WTC11 (cell line): ENCODE measurements at regions not wholly inside any gene's neighbourhood (a gene's known extent, or its start where the extent isn't known, plus 50 kb on each side); places are given as distances from the start of the nearest gene placed in this dataset.

Source experiments
- ATAC-seq: fragments of 200-7000 bp; cut with Tn5 transposase; 2 replicates; pipeline ENCODE4 v1.10.0; 2021; ENCODE audit warnings: mild to moderate bottlenecking, moderate library complexity
- CTCF ChIA-PET: fragments of 300-600 bp; sonication (Branson Sonifier 250); formaldehyde crosslinking; loops from one replicate; lab custom pipeline; 2021; ENCODE audit warnings: antibody characterized with exemption; lab: Charles Lee
- POLR2A ChIA-PET: fragments of 350-600 bp; sonication (Branson Sonifier 250); formaldehyde crosslinking; loops from one replicate; lab custom pipeline; 2021; ENCODE audit warnings: antibody characterized with exemption; lab: Charles Lee
- DNase-seq: peaks from one replicate; pipeline ENCODE4 v3.0.0; 2021; ENCODE audit warnings: low spot score
- H3K27ac Mint-ChIP-seq: 2 replicates; pipeline ENCODE4 v1.8.0; 2021; ENCODE audit warnings: mixed read lengths
- H3K27me3 Mint-ChIP-seq: 2 replicates; pipeline ENCODE4 v1.8.0; 2021; ENCODE audit warnings: low read depth, mild to moderate bottlenecking, moderate library complexity, mixed read lengths
- H3K36me3 Mint-ChIP-seq: 2 replicates; pipeline ENCODE4 v1.8.0; 2021; ENCODE audit warnings: mixed read lengths
- H3K4me1 Mint-ChIP-seq: 2 replicates; pipeline ENCODE4 v1.8.0; 2022; ENCODE audit warnings: mixed read lengths
- H3K4me3 Mint-ChIP-seq: 2 replicates; pipeline ENCODE4 v1.8.0; 2021; ENCODE audit warnings: mild to moderate bottlenecking, moderate library complexity, mixed read lengths
- H3K9me3 Mint-ChIP-seq: 2 replicates; pipeline ENCODE4 v1.8.0; 2021; ENCODE audit warnings: mixed read lengths
- ATF3 ChIP-seq: sonication (generic); formaldehyde crosslinking; conservative IDR thresholded peaks from 2 replicates; pipeline ENCODE4 v1.8.1; 2022; ENCODE audit warnings: mild to moderate bottlenecking, missing genetic modification reagents
- ATF6 ChIP-seq: sonication (generic); formaldehyde crosslinking; IDR thresholded peaks from 2 replicates; pipeline ENCODE4 v1.8.1; 2023; ENCODE audit warnings: mild to moderate bottlenecking, missing genetic modification reagents
- CREB1 ChIP-seq: sonication (generic); formaldehyde crosslinking; IDR thresholded peaks from 2 replicates; pipeline ENCODE4 v1.8.0; 2023; ENCODE audit warnings: mild to moderate bottlenecking, missing genetic modification reagents
- ELF4 ChIP-seq: sonication (generic); formaldehyde crosslinking; IDR thresholded peaks from 2 replicates; pipeline ENCODE4 v1.8.1; 2022; ENCODE audit warnings: low read depth, mild to moderate bottlenecking, moderate library complexity, missing genetic modification reagents
- EMX1 ChIP-seq: fragments of 250-450 bp; sonication (Bioruptor Pico); IDR thresholded peaks from 2 replicates; pipeline ENCODE4 v1.8.0; 2021; ENCODE audit warnings: mild to moderate bottlenecking
- ERG ChIP-seq: fragments of 250-450 bp; sonication (Bioruptor Pico); IDR thresholded peaks from 2 replicates; pipeline ENCODE4 v1.8.0; 2021; ENCODE audit warnings: mild to moderate bottlenecking
- FOXK1 ChIP-seq: sonication (generic); formaldehyde crosslinking; IDR thresholded peaks from 2 replicates; pipeline ENCODE4 v1.8.0; 2022; ENCODE audit warnings: mild to moderate bottlenecking, moderate library complexity, missing genetic modification reagents
- FOXP1 ChIP-seq: sonication (generic); formaldehyde crosslinking; IDR thresholded peaks from 2 replicates; pipeline ENCODE4 v1.8.0; 2022; ENCODE audit warnings: missing genetic modification reagents, mild to moderate bottlenecking, moderate library complexity, borderline replicate concordance
- GRHL2 ChIP-seq: fragments of 250-450 bp; sonication (Bioruptor Pico); IDR thresholded peaks from 2 replicates; pipeline ENCODE4 v1.8.0; 2022; ENCODE audit warnings: mild to moderate bottlenecking, moderate library complexity; ENCODE audit not compliant: insufficient replicate concordance, severe bottlenecking
- IRF2 ChIP-seq: sonication (generic); formaldehyde crosslinking; IDR thresholded peaks from 2 replicates; pipeline ENCODE4 v1.8.0; 2022; ENCODE audit warnings: low read depth, missing genetic modification reagents, borderline replicate concordance
- NFYB ChIP-seq: sonication (generic); formaldehyde crosslinking; conservative IDR thresholded peaks from 2 replicates; pipeline ENCODE4 v1.8.0; 2022; ENCODE audit warnings: low read depth, missing genetic modification reagents
- NR1H2 ChIP-seq: sonication (generic); formaldehyde crosslinking; IDR thresholded peaks from 2 replicates; pipeline ENCODE4 v1.9.0; 2021; ENCODE audit warnings: mild to moderate bottlenecking, moderate library complexity, missing genetic modification reagents
- NR2C2 ChIP-seq: sonication (generic); formaldehyde crosslinking; IDR thresholded peaks from 2 replicates; pipeline ENCODE4 v1.8.0; 2022; ENCODE audit warnings: mild to moderate bottlenecking, missing genetic modification reagents
- PRDM15 ChIP-seq: sonication (generic); formaldehyde crosslinking; IDR thresholded peaks from 2 replicates; pipeline ENCODE4 v1.8.0; 2022; ENCODE audit warnings: missing genetic modification reagents
- ZNF121 ChIP-seq: sonication (generic); formaldehyde crosslinking; IDR thresholded peaks from 2 replicates; pipeline ENCODE4 v1.8.0; 2023; ENCODE audit warnings: missing genetic modification reagents
- ZNF423 ChIP-seq: fragments of 250-450 bp; sonication (Bioruptor Pico); IDR thresholded peaks from 2 replicates; pipeline ENCODE4 v2.1.2; 2022; ENCODE audit warnings: mild to moderate bottlenecking, moderate library complexity
- TF ChIP-seq, protein P1 (sequence below): sonication (generic); formaldehyde crosslinking; IDR thresholded peaks from 2 replicates; pipeline ENCODE4 v1.8.0; 2023; ENCODE audit warnings: mild to moderate bottlenecking, missing genetic modification reagents
- TF ChIP-seq, protein P2 (sequence below): fragments of 250-450 bp; sonication (Bioruptor Pico); IDR thresholded peaks from 2 replicates; pipeline ENCODE4 v1.9.0; 2021; ENCODE audit warnings: mild to moderate bottlenecking

- no peak for TF ChIP-seq GRHL2 (CRISPR knock-in tag)
- no peak for TF ChIP-seq ERG
- no peak for TF ChIP-seq ELF4 (CRISPR knock-in tag)
- no peak for TF ChIP-seq CREB1
- TF ChIP-seq FOXK1 (CRISPR knock-in tag), result no peak
- no peak for TF ChIP-seq ZNF121 (CRISPR knock-in tag)
- TF ChIP-seq ATF3 (CRISPR knock-in tag), result no peak
- TF ChIP-seq ATF6 (CRISPR knock-in tag), result no peak
- TF ChIP-seq, protein P1, sequence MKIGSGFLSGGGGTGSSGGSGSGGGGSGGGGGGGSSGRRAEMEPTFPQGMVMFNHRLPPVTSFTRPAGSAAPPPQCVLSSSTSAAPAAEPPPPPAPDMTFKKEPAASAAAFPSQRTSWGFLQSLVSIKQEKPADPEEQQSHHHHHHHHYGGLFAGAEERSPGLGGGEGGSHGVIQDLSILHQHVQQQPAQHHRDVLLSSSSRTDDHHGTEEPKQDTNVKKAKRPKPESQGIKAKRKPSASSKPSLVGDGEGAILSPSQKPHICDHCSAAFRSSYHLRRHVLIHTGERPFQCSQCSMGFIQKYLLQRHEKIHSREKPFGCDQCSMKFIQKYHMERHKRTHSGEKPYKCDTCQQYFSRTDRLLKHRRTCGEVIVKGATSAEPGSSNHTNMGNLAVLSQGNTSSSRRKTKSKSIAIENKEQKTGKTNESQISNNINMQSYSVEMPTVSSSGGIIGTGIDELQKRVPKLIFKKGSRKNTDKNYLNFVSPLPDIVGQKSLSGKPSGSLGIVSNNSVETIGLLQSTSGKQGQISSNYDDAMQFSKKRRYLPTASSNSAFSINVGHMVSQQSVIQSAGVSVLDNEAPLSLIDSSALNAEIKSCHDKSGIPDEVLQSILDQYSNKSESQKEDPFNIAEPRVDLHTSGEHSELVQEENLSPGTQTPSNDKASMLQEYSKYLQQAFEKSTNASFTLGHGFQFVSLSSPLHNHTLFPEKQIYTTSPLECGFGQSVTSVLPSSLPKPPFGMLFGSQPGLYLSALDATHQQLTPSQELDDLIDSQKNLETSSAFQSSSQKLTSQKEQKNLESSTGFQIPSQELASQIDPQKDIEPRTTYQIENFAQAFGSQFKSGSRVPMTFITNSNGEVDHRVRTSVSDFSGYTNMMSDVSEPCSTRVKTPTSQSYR (CRISPR knock-in tag), result no peak
- no peak for TF ChIP-seq IRF2 (CRISPR knock-in tag)
Measured at GRCh38 chr3:164465172-164465571, 613.1 kb downstream of the SI start (continued).

DNA sequence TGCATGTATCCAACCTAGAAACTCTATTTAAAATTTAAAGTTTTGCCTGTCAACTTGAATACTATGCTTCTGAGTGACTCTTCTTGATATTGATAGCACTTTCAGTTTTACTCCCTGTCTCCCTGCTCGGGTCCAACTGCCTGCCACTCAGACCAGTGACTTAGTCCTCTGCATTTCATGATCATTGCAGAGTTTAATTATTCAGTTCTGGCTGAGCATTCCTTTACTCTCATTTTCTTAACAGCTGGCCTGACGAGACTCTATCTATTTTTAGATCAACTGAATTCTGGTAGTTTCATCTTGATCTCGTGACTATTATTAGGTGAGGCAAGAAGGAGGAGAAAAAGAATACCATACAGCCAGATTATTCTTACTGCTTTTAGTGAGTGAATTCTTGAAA lies 617.4 kb downstream of the SI start:
- no peak overlapping the region for H3K4me3 Mint-ChIP-seq
- no peak overlapping the region for H3K27ac Mint-ChIP-seq
- DNase-seq (no peak), ATAC-seq (no peak)
- CTCF ChIA-PET, result no interaction called here
- H3K36me3 Mint-ChIP-seq, result 0 out of 2 replicates have a peak, but pooled peaks cover 7% of the 10 kb centered on the region
- TF ChIP-seq NFYB (CRISPR knock-in tag) (no peak), ERG (no peak), ZNF423 (CRISPR knock-in tag) (no peak), NR2C2 (CRISPR knock-in tag) (no peak), FOXP1 (CRISPR knock-in tag) (no peak), NR1H2 (CRISPR knock-in tag) (no peak), EMX1 (no peak), ATF6 (CRISPR knock-in tag) (no peak), PRDM15 (CRISPR knock-in tag) (no peak)
- TF ChIP-seq, protein P2, sequence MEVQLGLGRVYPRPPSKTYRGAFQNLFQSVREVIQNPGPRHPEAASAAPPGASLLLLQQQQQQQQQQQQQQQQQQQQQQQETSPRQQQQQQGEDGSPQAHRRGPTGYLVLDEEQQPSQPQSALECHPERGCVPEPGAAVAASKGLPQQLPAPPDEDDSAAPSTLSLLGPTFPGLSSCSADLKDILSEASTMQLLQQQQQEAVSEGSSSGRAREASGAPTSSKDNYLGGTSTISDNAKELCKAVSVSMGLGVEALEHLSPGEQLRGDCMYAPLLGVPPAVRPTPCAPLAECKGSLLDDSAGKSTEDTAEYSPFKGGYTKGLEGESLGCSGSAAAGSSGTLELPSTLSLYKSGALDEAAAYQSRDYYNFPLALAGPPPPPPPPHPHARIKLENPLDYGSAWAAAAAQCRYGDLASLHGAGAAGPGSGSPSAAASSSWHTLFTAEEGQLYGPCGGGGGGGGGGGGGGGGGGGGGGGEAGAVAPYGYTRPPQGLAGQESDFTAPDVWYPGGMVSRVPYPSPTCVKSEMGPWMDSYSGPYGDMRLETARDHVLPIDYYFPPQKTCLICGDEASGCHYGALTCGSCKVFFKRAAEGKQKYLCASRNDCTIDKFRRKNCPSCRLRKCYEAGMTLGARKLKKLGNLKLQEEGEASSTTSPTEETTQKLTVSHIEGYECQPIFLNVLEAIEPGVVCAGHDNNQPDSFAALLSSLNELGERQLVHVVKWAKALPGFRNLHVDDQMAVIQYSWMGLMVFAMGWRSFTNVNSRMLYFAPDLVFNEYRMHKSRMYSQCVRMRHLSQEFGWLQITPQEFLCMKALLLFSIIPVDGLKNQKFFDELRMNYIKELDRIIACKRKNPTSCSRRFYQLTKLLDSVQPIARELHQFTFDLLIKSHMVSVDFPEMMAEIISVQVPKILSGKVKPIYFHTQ (CRISPR knock-in tag), result no peak
- peaks cover 12% of the 10 kb centered on the region for H3K4me1 Mint-ChIP-seq
- peaks cover 9% of the 10 kb centered on the region for H3K9me3 Mint-ChIP-seq
- POLR2A ChIA-PET, result no interaction called here
- H3K27me3 Mint-ChIP-seq, result no peaks in the 10 kb centered on the region
